Left lung (tissue), 4 donors: ENCODE measurements at regions not wholly inside any gene's neighbourhood (a gene's known extent, or its start where the extent isn't known, plus 50 kb on each side); places are given as distances from the start of the nearest gene placed in this dataset.

Experiments used
- ATAC-seq: fragments of 200-7000 bp; cut with Tn5 transposase; one replicate; pipeline ENCODE4 v1.9.1; 2020; ENCODE audit warnings: moderate library complexity
- DNase-seq, 4 donors: peaks; one replicate each; pipeline ENCODE4 v3.0.0-alpha.2; 2013 to 2020
- H3K27ac ChIP-seq, 2 donors: fragments of 200-600 bp; sonication (generic) in 1 of 2; one replicate each; pipeline versions ENCODE4 v1.5.0 to v1.8.0; 2020 to 2021
- H3K27me3 ChIP-seq, 2 donors: fragments of 200-600 bp; sonication (generic) in 1 of 2; one replicate each; pipeline versions ENCODE4 v1.5.0 to v1.8.0; 2020 to 2021
- H3K36me3 ChIP-seq, 2 donors: fragments of 200-600 bp; sonication (generic) in 1 of 2; one replicate each; pipeline versions ENCODE4 v1.5.0 to v1.8.0; 2020 to 2021
- H3K4me1 ChIP-seq, 2 donors: fragments of 200-600 bp; one replicate each; pipeline ENCODE4 v1.8.0; 2021
- H3K4me3 ChIP-seq, 2 donors: fragments of 200-600 bp; sonication (generic) in 1 of 2; one replicate each; pipeline versions ENCODE4 v1.5.0 to v1.8.0; 2020 to 2021; ENCODE audit warnings: mild to moderate bottlenecking in 1 of 2
- H3K9me3 ChIP-seq, 2 donors: fragments of 200-600 bp; sonication (generic) in 1 of 2; one replicate each; pipeline versions ENCODE4 v1.5.0 to v1.8.0; 2020 to 2021
- CTCF ChIP-seq, 2 donors: fragments of 200-600 bp; sonication (generic) in 1 of 2; IDR thresholded peaks; one replicate each; pipeline versions ENCODE4 v1.5.0 to v1.8.0; 2021; ENCODE audit warnings: antibody characterized with exemption in 2 of 2
- intact Hi-C, 2 donors: fragments of 100-400 bp; cut with DNase I; formaldehyde crosslinking; loops; one replicate each; pipeline versions ENCODE4 v1.11.2 to v1.14.2; 2022
- donor health status: DM: no; HTN: yes; CAD: no.
- donor health status: DM: no; HTN: no; CAD: no.

GRCh38 chr2:150145299-150145692, 342.2 kb downstream of the RND3 start:
- ATAC-seq (no peak), DNase-seq (no peak)
- Histone ChIP-seq H3K27me3 (no peaks in the 10 kb centered on the region), H3K27ac (no peak overlapping the region), H3K9me3 (peaks cover 0 to 24% of the 10 kb centered on the region in 2 donors), H3K36me3 (no peaks in the 10 kb centered on the region), H3K4me1 (no peaks in the 10 kb centered on the region), H3K4me3 (no peak overlapping the region)
- intact Hi-C loops = no loop called here
- TF ChIP-seq CTCF (IDR thresholded peaks at IDR 0.05) = no peak

GRCh38 chr2:150144546-150145298, 342.7 kb downstream of the RND3 start:
- ATAC-seq (no peak), DNase-seq (no peak)
- H3K27ac ChIP-seq = no peak overlapping the region
- no peak overlapping the region for H3K4me3 ChIP-seq
- no peaks in the 10 kb centered on the region for H3K27me3 ChIP-seq
- intact Hi-C loops = no loop called here
- peaks cover 0 to 24% of the 10 kb centered on the region in 2 donors for H3K9me3 ChIP-seq
- TF ChIP-seq CTCF (IDR thresholded peaks at IDR 0.05) = no peak
- no peaks in the 10 kb centered on the region for H3K4me1 ChIP-seq
- no peaks in the 10 kb centered on the region for H3K36me3 ChIP-seq

- intact Hi-C loops = no loop called here
- DNase-seq = no peak
- Histone ChIP-seq H3K36me3 (no peaks in the 10 kb centered on the region), H3K4me1 (no peaks in the 10 kb centered on the region), H3K27me3 (no peaks in the 10 kb centered on the region), H3K9me3 (peaks cover 0 to 23% of the 10 kb centered on the region in 2 donors), H3K27ac (no peak overlapping the region), H3K4me3 (no peak overlapping the region)
- TF ChIP-seq CTCF (IDR thresholded peaks at IDR 0.05) = no peak
- peak; percentile 89 for ATAC-seq
Observed at GRCh38 chr2:150143087-150143536, 344.4 kb downstream of the RND3 start.

- Histone ChIP-seq H3K9me3 (peaks cover 0 to 18% of the 10 kb centered on the region in 2 donors), H3K27me3 (no peaks in the 10 kb centered on the region), H3K4me3 (no peak overlapping the region), H3K4me1 (no peaks in the 10 kb centered on the region), H3K27ac (no peak overlapping the region), H3K36me3 (no peaks in the 10 kb centered on the region)
- intact Hi-C loops = no loop called here
- DNase-seq (no peak), ATAC-seq (no peak)
- TF ChIP-seq CTCF (IDR thresholded peaks at IDR 0.05) = no peak
Observed at GRCh38 chr2:150142561-150142960, 344.9 kb downstream of the RND3 start.

- ATAC-seq (no peak), DNase-seq (no peak)
- TF ChIP-seq CTCF (IDR thresholded peaks at IDR 0.05) = no peak
- no peak overlapping the region for H3K27ac ChIP-seq
- no peaks in the 10 kb centered on the region for H3K27me3 ChIP-seq
- peaks cover 0 to 6% of the 10 kb centered on the region in 2 donors for H3K9me3 ChIP-seq
- H3K4me3 ChIP-seq = no peak overlapping the region
- no peaks in the 10 kb centered on the region for H3K4me1 ChIP-seq
- intact Hi-C loops = no loop called here
- H3K36me3 ChIP-seq = no peaks in the 10 kb centered on the region
Observed at GRCh38 chr2:150141226-150142001, 346.1 kb downstream of the RND3 start.
